CD14-positive monocyte (primary cell): ENCODE measurements at regions not wholly inside any gene's neighbourhood (a gene's known extent, or its start where the extent isn't known, plus 50 kb on each side); places are given as distances from the start of the nearest gene placed in this dataset.

Experiments
- DNase-seq, 3 donors: peaks; one replicate each; pipeline ENCODE4 v3.0.0-alpha.2; 2011 to 2022
- H2AFZ ChIP-seq: 2 replicates; pipeline ENCODE4 v1.6.0; 2012; ENCODE audit warnings: mild to moderate bottlenecking, low read depth, low read length, inconsistent platforms; ENCODE audit not compliant: insufficient read depth, poor library complexity, severe bottlenecking
- H3K27ac ChIP-seq, 2 donors: 1 replicate in 1 of 2; 2 replicates in 1 of 2; pipeline ENCODE4 v1.5.1; 2012 to 2013; ENCODE audit warnings: low read length in 2 of 2, control low read depth in 1 of 2, inconsistent platforms in 1 of 2, low read depth in 1 of 2, mild to moderate bottlenecking in 1 of 2
- H3K27me3 ChIP-seq, 2 donors: one replicate each; pipeline versions ENCODE4 v1.6.0 to v1.6.1; 2011 to 2013; ENCODE audit warnings: low read length in 2 of 2; ENCODE audit not compliant: control insufficient read depth in 2 of 2, insufficient read depth in 2 of 2
- H3K36me3 ChIP-seq, 2 donors: replicated peaks in 1 of 2; 1 replicate in 1 of 2; 2 replicates in 1 of 2; pipeline versions ENCODE4 v1.5.1 to v1.6.1; 2012 to 2013; ENCODE audit warnings: low read length in 2 of 2, control low read depth in 1 of 2, inconsistent platforms in 1 of 2, mild to moderate bottlenecking in 1 of 2; ENCODE audit not compliant: insufficient read depth in 2 of 2, control insufficient read depth in 1 of 2
- H3K4me1 ChIP-seq, 2 donors: 1 replicate in 1 of 2; 2 replicates in 1 of 2; pipeline versions ENCODE4 v1.5.1 to v1.6.1; 2012 to 2013; ENCODE audit warnings: low read length in 2 of 2, control low read depth in 1 of 2, inconsistent platforms in 1 of 2, mild to moderate bottlenecking in 1 of 2, moderate library complexity in 1 of 2; ENCODE audit not compliant: insufficient read depth in 2 of 2, control insufficient read depth in 1 of 2
- H3K4me2 ChIP-seq: replicated peaks from 2 replicates; pipeline ENCODE3; 2012; ENCODE audit warnings: low read length, moderate library complexity, mild to moderate bottlenecking; ENCODE audit not compliant: poor library complexity, severe bottlenecking; ENCODE audit errors: extremely low read depth
- H3K4me3 ChIP-seq, 3 experiments: fragments of 200-600 bp in 1 of 3; sonication (generic) in 1 of 3; replicated peaks in 1 of 3; 1 replicate in 2 of 3; 2 replicates in 1 of 3; pipeline ENCODE4 v1.5.1; 2011 to 2013; ENCODE audit warnings: low read length in 3 of 3, mild to moderate bottlenecking in 3 of 3, control low read depth in 2 of 3, low read depth in 2 of 3, inconsistent platforms in 1 of 3, moderate library complexity in 1 of 3
- H3K79me2 ChIP-seq: 2 replicates; pipeline ENCODE4 v1.6.0; 2012; ENCODE audit warnings: mild to moderate bottlenecking, control low read depth, inconsistent platforms, low read length, moderate library complexity; ENCODE audit not compliant: insufficient read depth
- H3K9ac ChIP-seq: 2 replicates; pipeline ENCODE4 v1.6.0; 2017; ENCODE audit warnings: low read length, mild to moderate bottlenecking; ENCODE audit not compliant: insufficient read depth, poor library complexity, severe bottlenecking
- H3K9me3 ChIP-seq, 2 donors: replicated peaks in 1 of 2; 1 replicate in 1 of 2; 2 replicates in 1 of 2; pipeline versions ENCODE4 v1.5.1 to v1.6.1; 2012 to 2013; ENCODE audit warnings: low read length in 2 of 2, control low read depth in 1 of 2; ENCODE audit not compliant: control insufficient read depth in 1 of 2, insufficient read depth in 1 of 2
- H4K20me1 ChIP-seq: 2 replicates; pipeline ENCODE4 v1.6.0; 2012; ENCODE audit warnings: mild to moderate bottlenecking, low read length, control low read depth, moderate library complexity; ENCODE audit not compliant: insufficient read depth
- H3K27ac Mint-ChIP-seq, 7 donors: one replicate each; pipeline ENCODE4 v1.8.0; 2020; ENCODE audit warnings: mild to moderate bottlenecking in 7 of 7, mixed read lengths in 7 of 7, moderate library complexity in 6 of 7, inconsistent platforms in 2 of 7
- H3K27me3 Mint-ChIP-seq, 3 donors: one replicate each; pipeline ENCODE4 v1.8.0; 2021 to 2022; ENCODE audit warnings: low read depth in 3 of 3, mild to moderate bottlenecking in 3 of 3, mixed read lengths in 3 of 3, moderate library complexity in 3 of 3, inconsistent platforms in 1 of 3
- H3K36me3 Mint-ChIP-seq, 2 donors: one replicate each; pipeline ENCODE4 v1.8.0; 2020; ENCODE audit warnings: mixed read lengths in 2 of 2, inconsistent platforms in 1 of 2, mild to moderate bottlenecking in 1 of 2
- H3K4me1 Mint-ChIP-seq: one replicate; pipeline ENCODE4 v1.8.0; 2020; ENCODE audit warnings: mild to moderate bottlenecking, mixed read lengths
- H3K4me3 Mint-ChIP-seq, 2 donors: one replicate each; pipeline ENCODE4 v1.8.0; 2020; ENCODE audit warnings: mild to moderate bottlenecking in 2 of 2, mixed read lengths in 2 of 2, moderate library complexity in 1 of 2
- H3K9me3 Mint-ChIP-seq, 7 donors: one replicate each; pipeline ENCODE4 v1.8.0; 2020 to 2022; ENCODE audit warnings: mixed read lengths in 7 of 7, mild to moderate bottlenecking in 6 of 7, moderate library complexity in 6 of 7, inconsistent platforms in 2 of 7
- WGBS: methylation state at CpG from one replicate; pipeline ENCODE4 v1.1.5; 2013; ENCODE audit warnings: missing lambda C conversion rate; ENCODE audit not compliant: insufficient coverage; 5-methylcytosine and 5-hydroxymethylcytosine counted together
- intact Hi-C, 2 donors: fragments of 100-400 bp; cut with micrococcal nuclease; formaldehyde crosslinking; loops; one replicate each; pipeline versions ENCODE4 v1.15.0 to v1.15.1; 2023
- TF ChIP-seq, protein P1 (sequence below): fragments of 200-600 bp; IDR thresholded peaks from one replicate; pipeline ENCODE4 v1.8.0; 2022; ENCODE audit warnings: antibody characterized with exemption, mild to moderate bottlenecking

GRCh38 chr2:16115291-16115690 lies 174.9 kb downstream of the MYCN start:
- DNase-seq, result no peak
- Mint-ChIP-seq H3K9me3 (no peaks in the 10 kb centered on the region), H3K27ac (no peak overlapping the region), H3K4me3 (no peak overlapping the region), H3K36me3 (no peaks in the 10 kb centered on the region), H3K27me3 (peaks cover 0 to 2% (median 0%) of the 10 kb centered on the region in 3 donors), H3K4me1 (no peaks in the 10 kb centered on the region)
- no peaks in the 10 kb centered on the region for H3K9me3 ChIP-seq
- H3K27me3 ChIP-seq, result no peaks in the 10 kb centered on the region
- H3K4me3 ChIP-seq, result no peak overlapping the region
- H3K4me1 ChIP-seq, result no peaks in the 10 kb centered on the region
- TF ChIP-seq, protein P1, sequence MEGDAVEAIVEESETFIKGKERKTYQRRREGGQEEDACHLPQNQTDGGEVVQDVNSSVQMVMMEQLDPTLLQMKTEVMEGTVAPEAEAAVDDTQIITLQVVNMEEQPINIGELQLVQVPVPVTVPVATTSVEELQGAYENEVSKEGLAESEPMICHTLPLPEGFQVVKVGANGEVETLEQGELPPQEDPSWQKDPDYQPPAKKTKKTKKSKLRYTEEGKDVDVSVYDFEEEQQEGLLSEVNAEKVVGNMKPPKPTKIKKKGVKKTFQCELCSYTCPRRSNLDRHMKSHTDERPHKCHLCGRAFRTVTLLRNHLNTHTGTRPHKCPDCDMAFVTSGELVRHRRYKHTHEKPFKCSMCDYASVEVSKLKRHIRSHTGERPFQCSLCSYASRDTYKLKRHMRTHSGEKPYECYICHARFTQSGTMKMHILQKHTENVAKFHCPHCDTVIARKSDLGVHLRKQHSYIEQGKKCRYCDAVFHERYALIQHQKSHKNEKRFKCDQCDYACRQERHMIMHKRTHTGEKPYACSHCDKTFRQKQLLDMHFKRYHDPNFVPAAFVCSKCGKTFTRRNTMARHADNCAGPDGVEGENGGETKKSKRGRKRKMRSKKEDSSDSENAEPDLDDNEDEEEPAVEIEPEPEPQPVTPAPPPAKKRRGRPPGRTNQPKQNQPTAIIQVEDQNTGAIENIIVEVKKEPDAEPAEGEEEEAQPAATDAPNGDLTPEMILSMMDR, result no peak
- H3K79me2 ChIP-seq, result no peaks in the 10 kb centered on the region
- WGBS, result no CpG with 5 or more reads among the region's 4 CpGs
- intact Hi-C loops, result no loop called here
- no peaks in the 10 kb centered on the region for H4K20me1 ChIP-seq
- no peak overlapping the region for H3K4me2 ChIP-seq
- H3K27ac ChIP-seq, result no peak overlapping the region
- H3K9ac ChIP-seq, result no peak overlapping the region
- no peaks in the 10 kb centered on the region for H3K36me3 ChIP-seq
- H2AFZ ChIP-seq, result no peak overlapping the region

- no peak overlapping the region for H3K27ac ChIP-seq
- Mint-ChIP-seq H3K27me3 (peaks cover 0 to 2% (median 0%) of the 10 kb centered on the region in 3 donors), H3K36me3 (no peaks in the 10 kb centered on the region), H3K9me3 (no peaks in the 10 kb centered on the region), H3K4me3 (no peak overlapping the region), H3K4me1 (no peaks in the 10 kb centered on the region), H3K27ac (no peak overlapping the region)
- H4K20me1 ChIP-seq, result no peaks in the 10 kb centered on the region
- H3K36me3 ChIP-seq, result no peaks in the 10 kb centered on the region
- no peaks in the 10 kb centered on the region for H3K4me1 ChIP-seq
- TF ChIP-seq, protein P1, result no peak
- H3K9me3 ChIP-seq, result no peaks in the 10 kb centered on the region
- intact Hi-C loops, result no loop called here
- H3K9ac ChIP-seq, result no peak overlapping the region
- H2AFZ ChIP-seq, result no peak overlapping the region
- no peak overlapping the region for H3K4me2 ChIP-seq
- no peak for DNase-seq
- H3K4me3 ChIP-seq, result no peak overlapping the region
- 88% methylated on average over 5 of the region's 8 CpGs for WGBS
- H3K27me3 ChIP-seq, result no peaks in the 10 kb centered on the region
- H3K79me2 ChIP-seq, result no peaks in the 10 kb centered on the region
Measured at GRCh38 chr2:16114836-16115235, 174.5 kb downstream of the MYCN start.
